ENCODE measurements at regions not wholly inside any gene's neighbourhood (a gene's known extent, or its start where the extent isn't known, plus 50 kb on each side); places are given as distances from the start of the nearest gene placed in this dataset.
"Not testable (repeated sequence)": the region's sequence is repeated elsewhere in the genome, so short reads cannot be mapped to it uniquely, and the experiment has no call there.

- intact Hi-C loops (cut with DNase I, micrococcal nuclease), result no loop called here
Observed at GRCh38 chr2:219748671-219749570, 121.5 kb downstream of the SLC4A3 start.

GRCh38 chr2:219751121-219751520 lies 123.7 kb downstream of the SLC4A3 start:
- H3K4me1 Mint-ChIP-seq (ENCODE audit: low read depth); H3K4me1 ChIP-seq (ENCODE audit: insufficient read depth, low read length); POLR2A ChIA-PET; H3K4me3 ChIP-seq (ENCODE audit: low read length); H3K9me3 Mint-ChIP-seq; CTCF ChIA-PET; H3K36me3 ChIP-seq (ENCODE audit: insufficient read depth, low read length); H3K27ac ChIP-seq (ENCODE audit: low read depth in 1 of 2, low read length in 2 of 2); intact Hi-C loops (cut with DNase I, micrococcal nuclease); ATAC-seq (ENCODE audit: poor library complexity); H3K36me3 Mint-ChIP-seq (ENCODE audit: low read depth); H3K27ac Mint-ChIP-seq; H3K27me3 ChIP-seq (ENCODE audit: control insufficient read depth in 1 of 2, insufficient read depth in 2 of 2, low read length in 2 of 2); DNase-seq; H3K4me3 Mint-ChIP-seq: not testable (repeated sequence)
- H3K27me3 Mint-ChIP-seq, result peaks cover 29% of the 10 kb centered on the region
- H3K9me3 ChIP-seq (ENCODE audit: control insufficient read depth in 1 of 2, insufficient read depth in 1 of 2, low read length in 2 of 2), result peaks cover 0 to 12% of the 10 kb centered on the region in 2 experiments

More at GRCh38 chr2:219748671-219749570, 121.5 kb downstream of the SLC4A3 start:
- TF ChIP-seq, protein P1, sequence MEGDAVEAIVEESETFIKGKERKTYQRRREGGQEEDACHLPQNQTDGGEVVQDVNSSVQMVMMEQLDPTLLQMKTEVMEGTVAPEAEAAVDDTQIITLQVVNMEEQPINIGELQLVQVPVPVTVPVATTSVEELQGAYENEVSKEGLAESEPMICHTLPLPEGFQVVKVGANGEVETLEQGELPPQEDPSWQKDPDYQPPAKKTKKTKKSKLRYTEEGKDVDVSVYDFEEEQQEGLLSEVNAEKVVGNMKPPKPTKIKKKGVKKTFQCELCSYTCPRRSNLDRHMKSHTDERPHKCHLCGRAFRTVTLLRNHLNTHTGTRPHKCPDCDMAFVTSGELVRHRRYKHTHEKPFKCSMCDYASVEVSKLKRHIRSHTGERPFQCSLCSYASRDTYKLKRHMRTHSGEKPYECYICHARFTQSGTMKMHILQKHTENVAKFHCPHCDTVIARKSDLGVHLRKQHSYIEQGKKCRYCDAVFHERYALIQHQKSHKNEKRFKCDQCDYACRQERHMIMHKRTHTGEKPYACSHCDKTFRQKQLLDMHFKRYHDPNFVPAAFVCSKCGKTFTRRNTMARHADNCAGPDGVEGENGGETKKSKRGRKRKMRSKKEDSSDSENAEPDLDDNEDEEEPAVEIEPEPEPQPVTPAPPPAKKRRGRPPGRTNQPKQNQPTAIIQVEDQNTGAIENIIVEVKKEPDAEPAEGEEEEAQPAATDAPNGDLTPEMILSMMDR (IDR thresholded peaks at IDR 0.05), result no peak
- Mint-ChIP-seq H3K9me3 (no peaks in the 10 kb centered on the region), H3K4me1 (ENCODE audit: low read depth) (no peaks in the 10 kb centered on the region), H3K4me3 (no peak overlapping the region), H3K27me3 (peaks cover 18% of the 10 kb centered on the region), H3K36me3 (ENCODE audit: low read depth) (no peaks in the 10 kb centered on the region), H3K27ac (no peak overlapping the region)
- H3K4me3 ChIP-seq (ENCODE audit: low read length), result no peak overlapping the region
- ChIA-PET POLR2A (no interaction called here), CTCF (no interaction called here)
- no peaks in the 10 kb centered on the region for H3K4me1 ChIP-seq (ENCODE audit: insufficient read depth, low read length)
- DNase-seq (no peak), ATAC-seq (ENCODE audit: poor library complexity) (no peak)
- peaks cover 0 to 12% of the 10 kb centered on the region in 2 experiments for H3K9me3 ChIP-seq (ENCODE audit: control insufficient read depth in 1 of 2, insufficient read depth in 1 of 2, low read length in 2 of 2)
- H3K27ac ChIP-seq (ENCODE audit: low read depth in 1 of 2, low read length in 2 of 2), result no peak overlapping the region
- H3K27me3 ChIP-seq (ENCODE audit: control insufficient read depth in 1 of 2, insufficient read depth in 2 of 2, low read length in 2 of 2), result peaks cover 0 to 4% of the 10 kb centered on the region in 2 experiments
- no peaks in the 10 kb centered on the region for H3K36me3 ChIP-seq (ENCODE audit: insufficient read depth, low read length)

DNA sequence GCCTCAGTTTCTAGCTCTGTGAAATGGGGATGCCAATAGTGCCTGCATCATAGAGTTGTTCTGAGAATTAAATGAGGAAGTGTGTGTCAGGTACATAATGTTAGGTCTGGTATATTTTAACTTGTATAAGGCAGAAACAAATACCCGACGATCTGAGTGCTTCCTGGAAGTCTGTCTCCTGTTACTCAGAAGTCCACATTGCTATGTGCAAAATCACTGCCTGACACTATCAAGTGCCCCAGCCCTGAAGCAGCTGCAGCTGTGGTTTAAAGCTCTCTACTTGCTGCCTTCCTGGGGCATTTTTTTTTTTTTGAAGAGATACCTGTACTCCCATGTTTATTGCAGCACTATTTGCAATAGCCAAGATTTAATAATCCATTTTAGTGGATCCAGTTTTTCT lies 125.3 kb downstream of the SLC4A3 start:
- DNase-seq, result no peak
- no peaks in the 10 kb centered on the region for H3K36me3 Mint-ChIP-seq (ENCODE audit: low read depth)
- TF ChIP-seq, protein P1 (IDR thresholded peaks at IDR 0.05), result no peak
- no peak overlapping the region for H3K4me3 ChIP-seq (ENCODE audit: low read length)
- H3K27me3 Mint-ChIP-seq, result peaks cover 29% of the 10 kb centered on the region
- no peak for ATAC-seq (ENCODE audit: poor library complexity)
- H3K4me3 Mint-ChIP-seq, result no peak overlapping the region
- no peaks in the 10 kb centered on the region for H3K4me1 ChIP-seq (ENCODE audit: insufficient read depth, low read length)
- H3K27ac ChIP-seq (ENCODE audit: low read depth in 1 of 2, low read length in 2 of 2), result no peak overlapping the region
- H3K36me3 ChIP-seq (ENCODE audit: insufficient read depth, low read length), result no peaks in the 10 kb centered on the region
- peaks cover 0 to 12% of the 10 kb centered on the region in 2 experiments for H3K9me3 ChIP-seq (ENCODE audit: control insufficient read depth in 1 of 2, insufficient read depth in 1 of 2, low read length in 2 of 2)
- POLR2A ChIA-PET, result no interaction called here
- CTCF ChIA-PET, result no interaction called here
- no peak overlapping the region for H3K27ac Mint-ChIP-seq
- intact Hi-C loops (cut with DNase I, micrococcal nuclease), result no loop called here
- H3K4me1 Mint-ChIP-seq (ENCODE audit: low read depth), result no peaks in the 10 kb centered on the region
- H3K27me3 ChIP-seq (ENCODE audit: control insufficient read depth in 1 of 2, insufficient read depth in 2 of 2, low read length in 2 of 2), result no peaks in the 10 kb centered on the region
- H3K9me3 Mint-ChIP-seq, result peaks cover 2% of the 10 kb centered on the region
